A673 (cell line): ENCODE measurements at regions not wholly inside any gene's neighbourhood (a gene's known extent, or its start where the extent isn't known, plus 50 kb on each side); places are given as distances from the start of the nearest gene placed in this dataset.

Experiments
- EZH2 ChIP-seq: fragments of 200-600 bp; sonication (generic); IDR thresholded peaks from 2 replicates; pipeline ENCODE4 v1.6.1; 2017; ENCODE audit warnings: borderline replicate concordance, low read depth, mild to moderate bottlenecking, mixed read lengths, antibody characterized with exemption, low read length; ENCODE audit not compliant: poor library complexity, severe bottlenecking
- TF ChIP-seq, protein P1 (sequence below): fragments of 300-800, 200-600 bp; sonication (generic); conservative IDR thresholded peaks from 2 replicates; pipeline ENCODE4 v1.5.1; 2017; ENCODE audit warnings: low read depth, mild to moderate bottlenecking, antibody characterized with exemption, low read length, moderate library complexity, mixed read lengths

DNA sequence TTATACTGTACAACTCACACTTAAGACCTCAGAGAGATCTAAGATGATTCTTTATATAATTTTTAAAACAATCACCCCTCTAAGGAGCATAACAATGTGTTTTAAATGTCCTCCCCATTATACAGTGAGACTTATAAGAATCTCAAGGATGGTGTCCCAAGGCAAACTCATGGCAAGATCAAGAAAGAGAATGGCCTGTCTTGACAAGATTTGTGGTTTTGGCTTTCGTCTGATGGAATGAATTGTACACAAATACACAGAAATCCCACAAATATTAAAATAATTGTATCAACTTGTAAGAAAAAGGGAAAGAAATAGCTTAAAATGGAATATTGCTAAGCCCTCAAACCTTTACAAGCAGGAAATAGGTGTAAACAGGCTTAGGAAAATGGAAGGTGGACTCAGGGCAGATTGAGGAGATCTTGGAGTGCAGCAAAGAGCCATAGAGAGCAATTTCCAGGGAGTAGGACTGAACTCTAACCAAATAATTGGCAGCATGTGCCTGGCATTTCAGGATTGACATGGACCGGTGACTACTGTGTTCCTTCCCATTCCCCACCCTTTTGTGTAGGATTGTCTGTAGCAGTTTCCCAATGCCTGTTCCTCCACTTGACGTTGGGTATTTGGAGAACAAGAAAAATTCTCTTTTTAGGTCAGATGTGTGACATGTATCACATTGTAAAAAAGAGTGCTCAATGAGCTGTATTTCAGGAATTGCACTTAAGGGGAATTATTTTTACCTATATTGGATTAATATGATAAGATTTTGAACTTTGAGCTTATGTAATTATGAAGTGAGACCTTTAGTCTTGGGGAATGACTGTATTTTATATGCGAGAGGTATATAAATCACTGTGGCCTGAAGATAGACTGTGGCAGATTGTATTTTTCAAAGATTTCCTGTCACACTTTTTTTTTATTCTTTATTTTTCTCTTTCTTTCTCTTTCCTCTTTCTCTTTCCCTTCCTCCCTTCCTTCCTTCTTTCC is 317.8 kb upstream of the SLITRK3 start:
- TF ChIP-seq, protein P1, sequence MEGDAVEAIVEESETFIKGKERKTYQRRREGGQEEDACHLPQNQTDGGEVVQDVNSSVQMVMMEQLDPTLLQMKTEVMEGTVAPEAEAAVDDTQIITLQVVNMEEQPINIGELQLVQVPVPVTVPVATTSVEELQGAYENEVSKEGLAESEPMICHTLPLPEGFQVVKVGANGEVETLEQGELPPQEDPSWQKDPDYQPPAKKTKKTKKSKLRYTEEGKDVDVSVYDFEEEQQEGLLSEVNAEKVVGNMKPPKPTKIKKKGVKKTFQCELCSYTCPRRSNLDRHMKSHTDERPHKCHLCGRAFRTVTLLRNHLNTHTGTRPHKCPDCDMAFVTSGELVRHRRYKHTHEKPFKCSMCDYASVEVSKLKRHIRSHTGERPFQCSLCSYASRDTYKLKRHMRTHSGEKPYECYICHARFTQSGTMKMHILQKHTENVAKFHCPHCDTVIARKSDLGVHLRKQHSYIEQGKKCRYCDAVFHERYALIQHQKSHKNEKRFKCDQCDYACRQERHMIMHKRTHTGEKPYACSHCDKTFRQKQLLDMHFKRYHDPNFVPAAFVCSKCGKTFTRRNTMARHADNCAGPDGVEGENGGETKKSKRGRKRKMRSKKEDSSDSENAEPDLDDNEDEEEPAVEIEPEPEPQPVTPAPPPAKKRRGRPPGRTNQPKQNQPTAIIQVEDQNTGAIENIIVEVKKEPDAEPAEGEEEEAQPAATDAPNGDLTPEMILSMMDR = no peak
- TF ChIP-seq EZH2 = no peak
